Liver (tissue), 3 donors: ENCODE measurements at regions not wholly inside any gene's neighbourhood (a gene's known extent, or its start where the extent isn't known, plus 50 kb on each side); places are given as distances from the start of the nearest gene placed in this dataset.

Source experiments
- CTCF ChIP-seq: fragments of 150-350 bp; IDR thresholded peaks from 2 replicates; pipeline ENCODE4 v1.5.1; 2017; ENCODE audit warnings: improper control_type of control experiment, low read depth, low read length; ENCODE audit not compliant: missing input control
- GABPA ChIP-seq, 2 donors: IDR thresholded peaks in 1 of 2; conservative IDR thresholded peaks in 1 of 2; 2 replicates each; pipeline ENCODE4 v1.6.1; 2016; ENCODE audit warnings: antibody characterized with exemption in 2 of 2, mild to moderate bottlenecking in 1 of 2, moderate library complexity in 1 of 2
- HNF4G ChIP-seq: IDR thresholded peaks from 2 replicates; pipeline ENCODE4 v1.6.1; 2016; ENCODE audit warnings: antibody characterized with exemption
- REST ChIP-seq: IDR thresholded peaks from 2 replicates; pipeline ENCODE4 v1.6.1; 2016; ENCODE audit warnings: antibody characterized with exemption, mild to moderate bottlenecking
- ZBTB33 ChIP-seq: IDR thresholded peaks from 2 replicates; pipeline ENCODE4 v1.6.1; 2016; ENCODE audit warnings: antibody characterized with exemption
- donor health status: healthy.
- donor health status: healthy.

- TF ChIP-seq CTCF: no peak
- TF ChIP-seq ZBTB33: no peak
- TF ChIP-seq REST: no peak
- TF ChIP-seq GABPA (IDR thresholded peaks at IDR 0.05 in 1 of 2, conservative IDR thresholded peaks at IDR 0.05 in 1 of 2): no peak
- no peak for TF ChIP-seq HNF4G
Observed at GRCh38 chr1:56295949-56296929, 283.1 kb downstream of the PLPP3 start.
